EH (cell line): ENCODE measurements at regions not wholly inside any gene's neighbourhood (a gene's known extent, or its start where the extent isn't known, plus 50 kb on each side); places are given as distances from the start of the nearest gene placed in this dataset.

Source experiments
- DNase-seq: peaks from one replicate; pipeline ENCODE4 v3.0.0-alpha.2; 2015; ENCODE audit warnings: low read depth

DNA sequence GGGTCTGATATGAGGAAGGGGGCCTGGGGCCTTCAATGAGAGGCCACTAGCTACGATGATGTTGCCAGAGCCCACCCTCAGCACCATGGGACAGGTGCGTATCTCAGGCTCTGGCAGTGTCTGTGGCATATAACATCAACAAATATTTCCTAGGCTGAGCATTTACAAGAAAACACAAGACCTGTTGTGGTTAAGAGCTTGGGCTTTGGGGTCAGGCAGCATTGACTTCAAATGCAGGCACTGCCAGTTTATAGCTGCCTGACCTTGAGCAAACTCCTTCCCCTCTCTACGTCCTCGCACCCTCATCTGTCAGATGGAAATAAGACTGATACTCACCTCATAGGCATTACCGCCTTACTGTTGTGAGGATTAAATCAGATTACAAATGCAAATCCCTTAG lies 156.0 kb downstream of the KATNAL1 start:
- DNase-seq: no peak

GRCh38 chr13:30149248-30149647 lies 158.1 kb downstream of the KATNAL1 start:
- no peak for DNase-seq

GRCh38 chr13:30148786-30149185 lies 158.6 kb downstream of the KATNAL1 start:
- no peak for DNase-seq

DNA sequence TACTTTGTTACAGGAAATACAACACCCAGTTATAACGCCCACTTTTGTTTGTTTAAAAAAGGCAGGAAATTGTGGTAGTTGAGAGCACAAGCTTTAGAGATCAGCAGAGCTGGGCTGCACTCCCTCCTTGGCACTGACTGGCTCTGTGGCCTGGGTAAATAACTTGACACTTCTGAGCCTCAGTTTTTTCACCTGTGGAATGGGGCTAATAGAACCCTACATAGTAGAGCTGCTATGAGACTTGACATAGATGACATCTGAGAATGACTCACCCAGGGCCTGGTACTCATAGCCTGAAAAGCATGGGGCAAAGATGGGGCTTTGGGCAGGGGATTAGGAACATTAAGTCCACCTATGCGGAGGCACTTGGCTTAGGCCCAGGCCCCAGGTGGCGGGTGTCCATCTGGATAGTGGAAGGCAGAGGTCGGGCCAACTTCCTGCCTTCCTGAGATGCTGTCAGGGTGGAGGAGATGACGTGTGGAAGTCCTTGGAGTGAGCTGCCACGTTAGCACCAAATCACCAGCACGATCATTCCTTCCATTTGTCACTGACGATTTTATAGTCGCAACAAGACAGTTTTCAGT lies 159.1 kb downstream of the KATNAL1 start:
- no peak for DNase-seq

DNA sequence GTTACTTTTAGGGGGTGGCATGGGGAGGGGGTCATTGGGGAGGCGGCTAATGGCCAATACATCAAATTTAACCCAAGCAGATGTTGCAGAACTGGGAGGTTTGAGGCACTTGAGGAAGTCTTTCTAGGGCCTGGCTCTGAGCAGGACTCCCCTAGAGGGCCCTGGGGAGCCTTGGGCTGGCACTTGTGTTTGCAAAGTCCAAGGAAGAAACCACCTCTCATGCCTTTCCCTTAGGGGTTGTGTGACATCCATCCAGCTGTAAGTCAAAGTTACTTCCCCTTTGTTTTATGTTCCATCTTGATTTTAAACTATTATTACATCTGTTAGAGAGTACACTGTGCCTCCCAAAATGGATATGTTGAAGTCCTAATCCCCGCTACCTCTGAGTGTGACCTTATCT lies 159.9 kb downstream of the KATNAL1 start:
- DNase-seq: no peak

GRCh38 chr13:30147015-30147414 lies 160.3 kb downstream of the KATNAL1 start:
- DNase-seq: no peak

- no peak for DNase-seq
These were observed 161.5 kb downstream of the KATNAL1 start for GRCh38 chr13:30145709-30146367.

- peak; percentile 74 for DNase-seq
These were observed 163.5 kb downstream of the KATNAL1 start for GRCh38 chr13:30143666-30144400.

- DNase-seq: peak; percentile 98
These were observed 164.7 kb downstream of the KATNAL1 start for GRCh38 chr13:30142486-30143211.

GRCh38 chr13:30141775-30142485 lies 165.4 kb downstream of the KATNAL1 start:
- peak; percentile 58 for DNase-seq

- DNase-seq: no peak
These were observed 166.4 kb downstream of the KATNAL1 start for GRCh38 chr13:30140973-30141372.

DNA sequence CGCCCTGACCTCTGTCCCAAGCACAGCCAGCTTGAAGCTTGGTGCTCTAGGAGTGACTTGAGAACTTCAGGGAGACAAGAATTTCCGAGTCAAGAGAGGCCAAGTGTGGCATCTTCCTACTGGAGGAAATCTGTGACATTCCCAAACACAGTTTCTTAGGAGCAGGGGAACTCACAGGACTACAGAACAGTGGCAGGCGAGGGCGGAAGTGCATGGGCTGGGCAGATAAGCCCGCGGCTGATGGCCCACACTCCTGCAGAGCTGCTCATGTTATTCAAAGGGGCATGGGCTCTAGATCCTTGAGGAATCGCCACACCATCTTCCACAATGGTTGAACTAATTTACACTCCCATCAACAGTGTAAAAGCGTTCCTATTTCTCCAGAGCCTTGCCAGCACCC lies 168.8 kb downstream of the KATNAL1 start:
- no peak for DNase-seq

GRCh38 chr13:30135868-30136267 lies 171.5 kb downstream of the KATNAL1 start:
- DNase-seq: no peak

DNA sequence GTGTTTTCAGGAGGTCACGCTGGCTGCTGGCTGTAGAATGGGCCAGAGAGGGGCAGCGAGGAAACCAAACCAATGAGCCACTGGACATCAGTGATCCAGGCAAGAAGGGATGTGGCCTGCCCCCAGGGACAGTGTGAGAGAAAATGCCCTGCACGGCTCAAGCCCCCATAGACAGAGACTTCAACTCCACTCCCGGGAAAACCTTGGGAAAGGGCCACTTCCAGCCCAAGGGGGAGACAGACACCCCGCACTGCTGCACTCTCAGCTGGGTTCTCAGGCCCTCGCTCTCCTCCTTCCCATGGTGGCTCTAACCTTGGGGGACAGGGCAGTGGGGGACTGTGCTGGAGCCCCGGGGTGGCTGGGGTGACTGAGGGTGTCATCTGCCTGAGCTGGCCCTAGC lies 172.0 kb downstream of the KATNAL1 start:
- DNase-seq: no peak

GRCh38 chr13:30134578-30134977 lies 172.8 kb downstream of the KATNAL1 start:
- no peak for DNase-seq

DNA sequence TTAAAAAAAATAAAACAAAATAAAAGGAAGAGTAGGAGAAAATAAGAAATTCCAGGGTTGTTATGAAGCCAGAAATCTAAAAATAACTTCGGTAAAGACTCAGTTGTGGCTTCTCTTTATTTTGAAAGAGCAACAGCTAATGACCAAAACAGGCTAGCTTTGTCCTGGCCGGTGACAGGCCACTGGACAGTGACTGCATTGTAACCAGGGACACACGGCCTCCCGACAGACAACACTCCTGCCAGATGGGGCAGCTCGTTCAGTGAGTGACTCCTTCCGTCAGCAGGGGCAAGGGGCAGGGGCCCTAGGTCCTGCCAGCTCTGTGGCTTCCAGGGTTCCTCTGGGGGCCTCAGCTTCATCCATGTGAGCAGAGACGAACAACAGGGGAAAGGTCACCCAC lies 173.4 kb downstream of the KATNAL1 start:
- peak; percentile 52 for DNase-seq

DNA sequence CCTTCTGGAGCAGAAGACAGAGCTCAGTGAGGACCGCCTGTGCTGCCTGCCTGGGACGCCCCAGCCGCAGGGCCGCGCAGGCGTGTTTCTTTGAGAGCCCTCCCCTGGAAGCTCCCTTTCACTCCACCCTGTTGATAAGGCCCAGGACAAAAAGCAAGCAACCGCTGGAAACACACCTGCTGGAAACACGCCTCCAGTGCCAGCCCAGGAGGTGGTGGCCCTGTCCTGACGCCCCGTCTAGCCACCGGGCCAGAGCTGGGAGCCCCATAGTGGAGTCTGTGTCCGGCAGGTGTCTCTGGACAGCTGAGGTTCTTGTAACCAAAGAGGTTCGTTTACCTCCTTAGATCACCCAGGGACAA lies 173.8 kb downstream of the KATNAL1 start:
- no peak for DNase-seq

GRCh38 chr13:30132623-30133553 lies 174.5 kb downstream of the KATNAL1 start:
- DNase-seq: peak; percentile 93

DNA sequence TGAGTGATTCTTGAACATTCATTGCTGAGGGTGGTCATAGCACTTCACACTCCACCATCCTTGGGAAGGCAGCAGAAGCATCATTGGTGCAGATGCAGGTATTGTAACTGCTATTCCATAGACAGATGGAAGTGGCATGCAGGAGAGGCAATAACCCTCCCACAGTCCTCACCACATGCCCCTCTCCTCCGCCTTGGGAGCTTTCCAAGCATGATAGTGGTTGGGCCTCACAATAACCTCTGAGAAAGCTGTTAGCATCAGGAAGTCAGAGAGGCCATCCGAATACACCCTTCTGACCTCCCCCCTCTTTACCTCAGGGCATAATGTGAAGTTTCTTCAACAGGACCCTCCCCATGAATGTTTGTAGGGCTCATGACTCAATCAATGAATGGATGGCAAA lies 177.9 kb downstream of the KATNAL1 start:
- no peak for DNase-seq

GRCh38 chr13:30128591-30128990 lies 178.8 kb downstream of the KATNAL1 start:
- no peak for DNase-seq

DNA sequence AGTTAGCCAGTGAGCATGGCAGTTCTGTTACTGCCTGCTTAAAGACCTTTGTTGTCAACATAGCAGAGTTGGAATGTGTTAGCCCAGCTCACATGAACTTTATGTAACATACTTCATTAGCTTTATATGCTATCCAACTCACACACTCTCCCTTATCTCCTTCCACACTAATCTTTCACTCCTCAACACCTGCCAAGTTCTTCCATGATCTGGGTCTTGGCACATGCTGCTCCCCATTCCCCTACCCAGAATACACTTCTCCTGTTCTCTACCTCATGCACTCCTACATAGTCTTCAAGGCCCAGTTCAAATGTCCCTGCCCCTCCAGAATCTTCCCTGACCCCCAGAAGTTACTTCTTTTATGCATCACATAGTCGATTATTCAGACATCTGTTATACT lies 179.3 kb downstream of the KATNAL1 start:
- DNase-seq: no peak
